Activated T-cell treated with anti-CD3 and anti-CD28 coated beads, Interleukin-2, amount 50 U/mL, for 1 hour (primary cell): ENCODE measurements at regions not wholly inside any gene's neighbourhood (a gene's known extent, or its start where the extent isn't known, plus 50 kb on each side); places are given as distances from the start of the nearest gene placed in this dataset.

ENCODE experiments used
- DNase-seq: peaks from one replicate; pipeline ENCODE4 v3.0.0-alpha.2; 2020

GRCh38 chr2:64380853-64381527, 73.0 kb upstream of the LGALSL start:
- DNase-seq = no peak

- no peak for DNase-seq
These were observed 70.9 kb upstream of the LGALSL start for GRCh38 chr2:64383016-64383591.

GRCh38 chr2:64383881-64384280, 70.1 kb upstream of the LGALSL start:
- no peak for DNase-seq

GRCh38 chr2:64386676-64387075, 67.3 kb upstream of the LGALSL start:
- DNase-seq = no peak

GRCh38 chr2:64390586-64390985, 63.4 kb upstream of the LGALSL start:
- DNase-seq = no peak

GRCh38 chr2:64391424-64391823, 62.5 kb upstream of the LGALSL start:
- no peak for DNase-seq

- no peak for DNase-seq
These were observed 62.0 kb upstream of the LGALSL start for GRCh38 chr2:64391940-64392339.

- DNase-seq = no peak
These were observed 61.4 kb upstream of the LGALSL start for GRCh38 chr2:64392529-64392928.

GRCh38 chr2:64393383-64394010, 60.5 kb upstream of the LGALSL start:
- no peak for DNase-seq

- DNase-seq = no peak
These were observed 59.8 kb upstream of the LGALSL start for GRCh38 chr2:64394153-64394552.

- DNase-seq = no peak
These were observed 58.0 kb upstream of the LGALSL start for GRCh38 chr2:64396001-64396400.

GRCh38 chr2:64396551-64396950, 57.4 kb upstream of the LGALSL start:
- no peak for DNase-seq

- no peak for DNase-seq
These were observed 55.3 kb upstream of the LGALSL start for GRCh38 chr2:64398516-64399129.

- no peak for DNase-seq
These were observed 54.4 kb upstream of the LGALSL start for GRCh38 chr2:64399521-64399920.

GRCh38 chr2:64400105-64400728, 53.7 kb upstream of the LGALSL start:
- DNase-seq = no peak

GRCh38 chr2:64400733-64401528, 53.0 kb upstream of the LGALSL start:
- DNase-seq = no peak

GRCh38 chr2:64401529-64401880, 52.5 kb upstream of the LGALSL start:
- no peak for DNase-seq

GRCh38 chr2:64402876-64403275, 51.1 kb upstream of the LGALSL start:
- no peak for DNase-seq

GRCh38 chr2:64403426-64403825, 50.5 kb upstream of the LGALSL start:
- DNase-seq = no peak

- no peak for DNase-seq
These were observed 49.8 kb upstream of the LGALSL start for GRCh38 chr2:64404002-64404731.
